Body of pancreas (tissue), 4 donors: ENCODE measurements at regions not wholly inside any gene's neighbourhood (a gene's known extent, or its start where the extent isn't known, plus 50 kb on each side); places are given as distances from the start of the nearest gene placed in this dataset.
A peak's percentile ranks its signal among the peaks of the same experiment; 100 is the strongest.

ENCODE experiments used
- ATAC-seq: fragments of 150-250 bp; one replicate; pipeline ENCODE4 v1.9.1; 2016
- DNase-seq, 4 donors: peaks; one replicate each; pipeline ENCODE4 v3.0.0-alpha.2; 2019
- H3K27ac ChIP-seq, 4 donors: fragments of 200-600 bp; sonication (generic); 1 replicate in 3 of 4; 2 replicates in 1 of 4; pipeline versions ENCODE4 v1.5.1 to v1.6.1; 2016 to 2019; ENCODE audit warnings: mild to moderate bottlenecking in 1 of 4, mixed read lengths in 1 of 4, moderate library complexity in 1 of 4
- H3K27me3 ChIP-seq, 2 donors: fragments of 200-600 bp; sonication (generic); one replicate each; pipeline ENCODE4 v1.6.0; 2016; ENCODE audit warnings: mild to moderate bottlenecking in 1 of 2
- H3K36me3 ChIP-seq, 2 donors: fragments of 200-600 bp; sonication (generic); replicated peaks in 1 of 2; 2 replicates each; pipeline ENCODE4 v1.5.1; 2016; ENCODE audit warnings: low read depth in 2 of 2; ENCODE audit not compliant: insufficient read depth in 1 of 2
- H3K4me1 ChIP-seq: fragments of 200-600 bp; sonication (generic); one replicate; pipeline ENCODE4 v1.6.0; 2016
- H3K4me3 ChIP-seq, 2 donors: fragments of 200-600 bp; sonication (generic); 1 replicate in 1 of 2; 2 replicates in 1 of 2; pipeline ENCODE4 v1.5.1; 2016 to 2019
- H3K9me3 ChIP-seq, 3 donors: fragments of 200-600 bp; sonication (generic); 1 replicate in 2 of 3; 2 replicates in 1 of 3; pipeline ENCODE4 v1.5.1; 2016
- POLR2A ChIP-seq, 3 donors: fragments of 450-650 bp; IDR thresholded peaks; one replicate each; pipeline ENCODE4 v1.6.1; 2016; ENCODE audit warnings: antibody characterized with exemption in 3 of 3, mild to moderate bottlenecking in 2 of 3
- WGBS, 2 donors: methylation state at CpG; one replicate each; pipeline ENCODE4 v1.1.5; 2017; 5-methylcytosine and 5-hydroxymethylcytosine counted together
- intact Hi-C: fragments of 100-400 bp; cut with DNase I; formaldehyde crosslinking; loops from one replicate; pipeline ENCODE4 v1.15.1; 2023
- TF ChIP-seq, protein P1 (sequence below), 7 experiments: fragments of 450-650 bp in 4 of 7; fragments of 200-600 bp in 3 of 7; sonication (generic) in 3 of 7; IDR thresholded peaks; one replicate each; pipeline ENCODE4 v1.5.1; 2016 to 2019; ENCODE audit warnings: antibody characterized with exemption in 7 of 7

DNA sequence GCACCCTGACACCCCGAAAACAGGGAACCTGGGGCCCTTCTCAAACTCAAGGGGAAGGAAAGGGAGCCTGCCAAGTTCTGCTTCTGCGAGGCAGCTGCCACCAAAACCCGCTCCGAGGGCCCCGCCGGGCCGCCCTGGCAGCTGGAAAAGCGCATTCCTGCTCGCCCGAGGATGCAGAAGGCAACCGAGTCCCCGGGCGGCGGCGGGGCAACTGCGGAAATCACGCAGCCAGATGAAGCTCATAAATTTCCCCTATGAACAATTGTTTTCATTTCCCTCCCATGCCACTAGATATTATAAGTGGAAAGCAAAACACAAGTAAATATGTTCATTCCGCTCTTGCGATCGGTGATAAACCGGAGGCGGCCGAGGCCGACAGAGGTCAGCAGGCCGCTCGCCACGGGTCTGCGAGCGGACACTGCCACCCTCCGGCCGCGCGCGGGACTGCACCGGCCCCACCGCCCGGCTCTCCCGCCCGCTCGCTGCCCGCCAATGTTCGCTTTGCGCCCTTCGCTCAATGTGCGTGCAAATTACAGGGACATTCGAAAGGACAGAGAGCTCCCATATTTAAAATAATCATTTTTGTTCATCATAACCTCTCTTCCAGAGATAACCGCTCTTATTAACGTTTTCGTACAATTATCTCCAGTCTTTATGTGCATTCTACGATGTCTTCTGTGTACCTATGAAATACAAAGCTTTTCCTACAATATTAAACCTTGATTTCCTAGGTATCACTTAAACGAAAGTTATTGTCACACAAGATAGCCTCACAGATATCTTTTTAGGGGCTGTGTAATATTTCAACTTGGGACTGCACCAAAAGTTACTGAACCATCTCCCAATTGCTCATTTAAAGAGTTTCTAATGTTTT is 120.8 kb upstream of the ZNF507 start:
- intact Hi-C loops: loop anchor here (5.0 kb wide), 1 partner anchor 1547 kb away; no protein-coding TSS in a partner anchor
- H3K36me3 ChIP-seq: no peaks in the 10 kb centered on the region
- H3K9me3 ChIP-seq: no peaks in the 10 kb centered on the region
- H3K4me3 ChIP-seq: no peak overlapping the region
- no peaks in the 10 kb centered on the region for H3K27me3 ChIP-seq
- no peak overlapping the region for H3K27ac ChIP-seq
- WGBS, 2 donors: 5 to 7% methylated on average over 16 to 51 of the region's 51 CpGs
- peaks cover 8% of the 10 kb centered on the region for H3K4me1 ChIP-seq
- TF ChIP-seq, protein P1, sequence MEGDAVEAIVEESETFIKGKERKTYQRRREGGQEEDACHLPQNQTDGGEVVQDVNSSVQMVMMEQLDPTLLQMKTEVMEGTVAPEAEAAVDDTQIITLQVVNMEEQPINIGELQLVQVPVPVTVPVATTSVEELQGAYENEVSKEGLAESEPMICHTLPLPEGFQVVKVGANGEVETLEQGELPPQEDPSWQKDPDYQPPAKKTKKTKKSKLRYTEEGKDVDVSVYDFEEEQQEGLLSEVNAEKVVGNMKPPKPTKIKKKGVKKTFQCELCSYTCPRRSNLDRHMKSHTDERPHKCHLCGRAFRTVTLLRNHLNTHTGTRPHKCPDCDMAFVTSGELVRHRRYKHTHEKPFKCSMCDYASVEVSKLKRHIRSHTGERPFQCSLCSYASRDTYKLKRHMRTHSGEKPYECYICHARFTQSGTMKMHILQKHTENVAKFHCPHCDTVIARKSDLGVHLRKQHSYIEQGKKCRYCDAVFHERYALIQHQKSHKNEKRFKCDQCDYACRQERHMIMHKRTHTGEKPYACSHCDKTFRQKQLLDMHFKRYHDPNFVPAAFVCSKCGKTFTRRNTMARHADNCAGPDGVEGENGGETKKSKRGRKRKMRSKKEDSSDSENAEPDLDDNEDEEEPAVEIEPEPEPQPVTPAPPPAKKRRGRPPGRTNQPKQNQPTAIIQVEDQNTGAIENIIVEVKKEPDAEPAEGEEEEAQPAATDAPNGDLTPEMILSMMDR (IDR thresholded peaks at IDR 0.05): peak; percentile 81 to 100 (median 95)
- no peak for TF ChIP-seq POLR2A (IDR thresholded peaks at IDR 0.05)
- ATAC-seq (peak; percentile 77), DNase-seq (peak; percentile 35 to 70 (median 62))

DNA sequence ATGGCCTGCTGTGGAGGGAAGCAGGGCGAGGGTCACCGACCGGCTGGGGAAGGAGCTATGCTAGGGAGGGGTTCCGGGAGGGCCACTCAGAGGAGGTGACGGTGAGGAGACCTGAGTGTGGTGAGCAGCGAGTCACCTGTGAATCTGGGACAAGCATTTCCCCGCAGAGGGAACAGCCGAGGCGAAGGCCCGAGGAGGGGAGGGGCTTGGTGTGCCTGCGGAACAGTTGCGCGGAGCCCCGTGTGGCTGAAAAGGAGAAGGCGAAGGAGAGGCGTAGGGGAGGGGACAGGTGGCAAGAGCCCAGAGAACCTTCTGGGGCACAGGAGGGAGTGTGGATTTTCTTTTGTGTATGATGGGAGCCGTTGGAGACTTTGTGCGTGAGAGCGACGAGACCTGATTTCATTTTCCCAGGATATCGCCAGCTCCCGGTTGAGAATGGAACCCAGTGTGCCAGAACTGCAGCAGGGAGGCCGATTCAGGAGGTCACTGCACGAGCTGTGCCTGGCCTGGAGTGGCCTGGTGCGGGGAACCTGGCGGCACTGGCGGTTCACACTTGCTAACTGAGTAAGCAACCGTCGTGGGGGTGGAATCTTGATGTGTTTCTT is 117.7 kb upstream of the ZNF507 start:
- Histone ChIP-seq H3K4me3 (no peak overlapping the region), H3K36me3 (no peaks in the 10 kb centered on the region), H3K27ac (no peak overlapping the region), H3K4me1 (peaks cover 8% of the 10 kb centered on the region), H3K9me3 (no peaks in the 10 kb centered on the region), H3K27me3 (no peaks in the 10 kb centered on the region)
- intact Hi-C loops: no loop called here
- 69 to 78% methylated on average over 21 to 29 of the region's 29 CpGs for WGBS, 2 donors
- DNase-seq (no peak), ATAC-seq (no peak)
- TF ChIP-seq POLR2A (IDR thresholded peaks at IDR 0.05): no peak

DNA sequence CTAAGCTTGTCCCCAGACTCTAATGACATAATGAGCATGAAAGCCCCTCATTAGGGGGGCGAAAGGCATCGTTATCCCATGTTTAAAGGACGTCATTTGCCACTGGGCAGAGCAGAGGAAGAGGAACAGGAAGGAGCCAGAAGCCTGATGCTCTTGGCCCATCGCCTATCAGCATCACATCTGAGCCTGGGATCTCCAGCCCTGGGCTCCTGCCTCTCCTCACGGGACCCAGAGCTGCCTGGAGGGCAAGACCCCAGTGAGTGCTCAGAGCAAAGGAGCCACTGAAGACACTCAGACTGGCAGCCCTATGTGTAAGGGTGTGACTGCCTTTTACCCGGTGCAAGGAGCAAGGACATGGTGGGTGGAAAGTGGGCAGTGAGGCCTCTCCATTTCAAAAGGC is 115.0 kb upstream of the ZNF507 start:
- intact Hi-C loops: no loop called here
- no peak overlapping the region for H3K4me3 ChIP-seq
- H3K27ac ChIP-seq: no peak overlapping the region
- no peaks in the 10 kb centered on the region for H3K4me1 ChIP-seq
- no peaks in the 10 kb centered on the region for H3K36me3 ChIP-seq
- TF ChIP-seq POLR2A (IDR thresholded peaks at IDR 0.05): no peak
- TF ChIP-seq, protein P1 (IDR thresholded peaks at IDR 0.05): no peak
- no peaks in the 10 kb centered on the region for H3K9me3 ChIP-seq
- ATAC-seq (no peak), DNase-seq (no peak)
- 28 to 50% methylated on average over 6 of the region's 6 CpGs for WGBS, 2 donors
- peaks cover 0 to 4% of the 10 kb centered on the region in 2 donors for H3K27me3 ChIP-seq

DNA sequence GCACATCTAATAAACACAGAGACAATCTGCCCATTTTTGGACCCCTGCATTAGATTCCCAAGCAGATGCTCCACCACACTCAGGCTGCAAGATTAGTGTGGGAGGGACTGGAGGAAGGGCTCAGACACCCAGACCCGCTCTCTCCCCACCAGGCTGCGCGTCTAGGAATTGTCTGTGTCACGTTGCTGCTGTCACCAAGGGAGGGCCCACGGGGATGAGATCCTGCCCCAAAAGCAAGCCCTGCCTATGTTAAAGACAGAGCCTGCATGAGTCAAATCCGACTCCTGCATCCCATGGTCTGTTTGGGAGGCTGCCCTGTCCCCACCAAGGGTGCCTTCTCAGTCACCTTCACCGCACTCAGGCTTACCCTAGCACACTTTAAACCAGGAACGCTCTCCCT is 114.4 kb upstream of the ZNF507 start:
- 59 to 61% methylated on average over 6 to 8 of the region's 8 CpGs for WGBS, 2 donors
- intact Hi-C loops: no loop called here

DNA sequence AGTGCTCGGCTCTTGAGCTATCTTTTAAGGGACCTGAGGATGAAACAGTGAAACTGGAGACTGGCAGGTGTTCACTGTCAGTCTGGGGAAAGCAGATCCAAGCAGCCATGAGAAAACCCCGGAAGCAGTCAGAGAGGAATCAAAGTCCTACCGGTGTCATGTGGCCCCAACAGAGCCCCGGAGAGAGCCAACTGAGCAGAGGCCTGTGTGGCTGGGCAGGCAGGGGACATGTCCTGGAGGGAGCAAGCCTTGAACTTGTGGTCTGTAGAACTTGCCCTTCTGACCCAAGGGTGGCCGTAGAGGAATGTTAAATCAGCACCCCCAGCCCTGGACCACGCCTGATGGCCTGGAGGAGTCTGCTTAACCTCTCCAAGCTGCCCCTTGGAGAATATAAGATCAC is 113.7 kb upstream of the ZNF507 start:
- no peaks in the 10 kb centered on the region for H3K36me3 ChIP-seq
- no peaks in the 10 kb centered on the region for H3K4me1 ChIP-seq
- no peak overlapping the region for H3K27ac ChIP-seq
- H3K9me3 ChIP-seq: no peaks in the 10 kb centered on the region
- WGBS, 2 donors: 50 to 77% methylated on average over 6 of the region's 6 CpGs
- TF ChIP-seq, protein P1 (IDR thresholded peaks at IDR 0.05): no peak
- no peak for TF ChIP-seq POLR2A (IDR thresholded peaks at IDR 0.05)
- peaks cover 0 to 4% of the 10 kb centered on the region in 2 donors for H3K27me3 ChIP-seq
- intact Hi-C loops: no loop called here
- no peak for ATAC-seq
- DNase-seq: no peak
- H3K4me3 ChIP-seq: no peak overlapping the region

More for the DNA sequence above, 114.4 kb upstream of the ZNF507 start:
- TF ChIP-seq, protein P1 (IDR thresholded peaks at IDR 0.05): no peak
- no peak for TF ChIP-seq POLR2A (IDR thresholded peaks at IDR 0.05)
- no peak for DNase-seq
- Histone ChIP-seq H3K27me3 (peaks cover 0 to 4% of the 10 kb centered on the region in 2 donors), H3K4me3 (no peak overlapping the region), H3K4me1 (no peaks in the 10 kb centered on the region), H3K9me3 (no peaks in the 10 kb centered on the region), H3K27ac (no peak overlapping the region), H3K36me3 (no peaks in the 10 kb centered on the region)
- ATAC-seq: no peak
